ENCODE measurements at regions not wholly inside any gene's neighbourhood (a gene's known extent, or its start where the extent isn't known, plus 50 kb on each side); places are given as distances from the start of the nearest gene placed in this dataset.

DNA sequence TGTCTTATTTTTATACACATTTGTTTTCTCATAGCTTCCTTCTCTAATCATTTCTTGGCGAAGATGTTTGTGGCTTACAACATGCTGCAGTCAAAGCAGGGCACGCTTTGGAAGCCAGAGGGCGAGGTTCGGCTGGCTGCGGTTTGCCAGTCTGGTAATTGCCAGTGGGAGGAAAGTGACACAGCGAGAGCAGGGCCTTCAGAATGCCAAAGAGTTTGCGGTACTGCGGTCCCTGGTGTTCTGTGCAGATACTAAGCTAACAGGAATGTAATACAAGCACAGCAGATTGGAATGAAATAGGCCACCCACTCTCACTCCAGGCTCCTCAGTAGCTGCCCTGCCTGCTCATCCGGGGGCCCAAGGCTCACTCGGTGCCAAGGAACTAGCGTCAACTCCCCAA lies 58.7 kb upstream of the TGM3 start:
- TF ChIP-seq, protein P1, sequence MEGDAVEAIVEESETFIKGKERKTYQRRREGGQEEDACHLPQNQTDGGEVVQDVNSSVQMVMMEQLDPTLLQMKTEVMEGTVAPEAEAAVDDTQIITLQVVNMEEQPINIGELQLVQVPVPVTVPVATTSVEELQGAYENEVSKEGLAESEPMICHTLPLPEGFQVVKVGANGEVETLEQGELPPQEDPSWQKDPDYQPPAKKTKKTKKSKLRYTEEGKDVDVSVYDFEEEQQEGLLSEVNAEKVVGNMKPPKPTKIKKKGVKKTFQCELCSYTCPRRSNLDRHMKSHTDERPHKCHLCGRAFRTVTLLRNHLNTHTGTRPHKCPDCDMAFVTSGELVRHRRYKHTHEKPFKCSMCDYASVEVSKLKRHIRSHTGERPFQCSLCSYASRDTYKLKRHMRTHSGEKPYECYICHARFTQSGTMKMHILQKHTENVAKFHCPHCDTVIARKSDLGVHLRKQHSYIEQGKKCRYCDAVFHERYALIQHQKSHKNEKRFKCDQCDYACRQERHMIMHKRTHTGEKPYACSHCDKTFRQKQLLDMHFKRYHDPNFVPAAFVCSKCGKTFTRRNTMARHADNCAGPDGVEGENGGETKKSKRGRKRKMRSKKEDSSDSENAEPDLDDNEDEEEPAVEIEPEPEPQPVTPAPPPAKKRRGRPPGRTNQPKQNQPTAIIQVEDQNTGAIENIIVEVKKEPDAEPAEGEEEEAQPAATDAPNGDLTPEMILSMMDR (conservative IDR thresholded peaks at IDR 0.05 in 1 of 2, IDR thresholded peaks at IDR 0.05 in 1 of 2; ENCODE audit: extremely low read depth in 1 of 2, insufficient read depth in 1 of 2, low read depth in 1 of 2, low read length in 2 of 2): peak in 1 of 2 donors; percentile 65
- TF ChIP-seq EZH2 (IDR thresholded peaks at IDR 0.05; ENCODE audit: borderline replicate concordance, low read length): no peak
